ENCODE measurements at regions not wholly inside any gene's neighbourhood (a gene's known extent, or its start where the extent isn't known, plus 50 kb on each side); places are given as distances from the start of the nearest gene placed in this dataset.

DNA sequence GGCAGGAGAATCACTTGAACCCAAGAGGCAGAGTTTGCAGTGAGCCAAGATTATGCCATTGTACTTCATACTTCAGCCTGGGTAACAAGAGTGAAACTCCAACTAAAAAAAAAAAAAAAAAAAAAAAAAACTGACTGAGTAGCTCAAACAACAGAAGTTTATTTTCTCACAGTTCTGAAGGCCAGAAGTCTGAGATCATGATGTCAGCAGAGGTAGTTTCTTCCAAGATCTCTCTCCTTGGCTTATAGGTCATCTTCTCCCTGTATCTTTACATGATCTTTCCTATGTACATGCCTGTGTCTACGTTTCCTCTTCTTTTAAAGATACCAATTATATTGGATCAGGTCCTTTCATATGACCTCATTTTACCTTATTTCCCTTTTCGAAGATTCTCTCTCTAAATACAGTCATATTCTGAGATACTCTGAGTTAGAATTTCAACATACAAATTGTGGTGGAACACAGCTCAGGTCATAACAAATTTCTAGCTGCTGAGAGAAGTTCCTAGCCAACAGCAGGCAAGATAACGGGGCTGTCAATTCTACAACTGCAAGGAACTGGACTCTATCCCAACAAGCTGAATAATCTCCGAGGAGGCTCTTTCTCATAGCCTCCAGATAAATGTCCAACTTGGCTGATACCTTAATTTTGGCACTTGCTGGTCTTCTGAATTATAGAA, 187.7 kb upstream of the ADAMTS5 start:
- ChIA-PET POLR2A (no interaction called here), CTCF (no interaction called here)
- no peaks in the 10 kb centered on the region for H3K9me3 ChIP-seq
- no TSS peak for BruUV-seq (replicated peaks)
- H3K4me3 ChIP-seq (ENCODE audit: low read depth, low read length): no peak overlapping the region
- Mint-ChIP-seq H3K27me3 (ENCODE audit: insufficient read depth, unreplicated experiment) (peaks cover 15% of the 10 kb centered on the region), H3K27ac (ENCODE audit: unreplicated experiment) (no peak overlapping the region), H3K9me3 (ENCODE audit: unreplicated experiment) (no peaks in the 10 kb centered on the region), H3K4me3 (ENCODE audit: unreplicated experiment) (no peak overlapping the region), H3K4me1 (ENCODE audit: low read depth, unreplicated experiment) (no peaks in the 10 kb centered on the region), H3K36me3 (ENCODE audit: insufficient read depth, unreplicated experiment) (no peaks in the 10 kb centered on the region)
- no peak for DNase-seq
- no peaks in the 10 kb centered on the region for H3K36me3 ChIP-seq (ENCODE audit: control insufficient read depth, insufficient read depth, low read length)
- no peaks in the 10 kb centered on the region for H3K27me3 ChIP-seq (replicated peaks; ENCODE audit: control insufficient read depth, insufficient read depth, low read length)
- intact Hi-C loops (cut with micrococcal nuclease; ENCODE audit: unreplicated experiment): no loop called here
- TF ChIP-seq, protein P1, sequence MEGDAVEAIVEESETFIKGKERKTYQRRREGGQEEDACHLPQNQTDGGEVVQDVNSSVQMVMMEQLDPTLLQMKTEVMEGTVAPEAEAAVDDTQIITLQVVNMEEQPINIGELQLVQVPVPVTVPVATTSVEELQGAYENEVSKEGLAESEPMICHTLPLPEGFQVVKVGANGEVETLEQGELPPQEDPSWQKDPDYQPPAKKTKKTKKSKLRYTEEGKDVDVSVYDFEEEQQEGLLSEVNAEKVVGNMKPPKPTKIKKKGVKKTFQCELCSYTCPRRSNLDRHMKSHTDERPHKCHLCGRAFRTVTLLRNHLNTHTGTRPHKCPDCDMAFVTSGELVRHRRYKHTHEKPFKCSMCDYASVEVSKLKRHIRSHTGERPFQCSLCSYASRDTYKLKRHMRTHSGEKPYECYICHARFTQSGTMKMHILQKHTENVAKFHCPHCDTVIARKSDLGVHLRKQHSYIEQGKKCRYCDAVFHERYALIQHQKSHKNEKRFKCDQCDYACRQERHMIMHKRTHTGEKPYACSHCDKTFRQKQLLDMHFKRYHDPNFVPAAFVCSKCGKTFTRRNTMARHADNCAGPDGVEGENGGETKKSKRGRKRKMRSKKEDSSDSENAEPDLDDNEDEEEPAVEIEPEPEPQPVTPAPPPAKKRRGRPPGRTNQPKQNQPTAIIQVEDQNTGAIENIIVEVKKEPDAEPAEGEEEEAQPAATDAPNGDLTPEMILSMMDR (IDR thresholded peaks at IDR 0.05; ENCODE audit: insufficient read depth in 1 of 2, low read depth in 1 of 2, low read length in 1 of 2, severe bottlenecking in 1 of 2, unreplicated experiment in 1 of 2): no peak
- no peaks in the 10 kb centered on the region for H3K4me1 ChIP-seq

DNA sequence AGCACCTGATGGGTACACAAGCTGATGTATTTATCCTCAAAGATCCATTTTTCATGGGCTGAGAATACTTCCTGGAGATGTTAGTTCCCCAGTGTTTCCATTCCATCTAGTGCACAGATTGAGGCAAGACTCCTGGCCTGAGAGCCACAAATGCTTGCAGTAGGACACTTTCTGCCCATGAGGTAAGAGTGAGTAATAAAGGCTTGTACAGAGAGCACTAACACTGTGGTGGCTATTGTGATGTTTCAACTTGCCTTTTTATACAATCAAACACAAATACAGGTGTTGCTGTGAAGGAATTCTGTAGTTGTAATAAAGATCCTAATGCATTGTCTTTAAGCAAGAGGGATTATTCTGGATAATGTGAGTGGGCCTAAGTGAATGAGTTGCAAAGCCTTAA, 186.1 kb upstream of the ADAMTS5 start:
- H3K4me3 Mint-ChIP-seq (ENCODE audit: unreplicated experiment): no peak overlapping the region

DNA sequence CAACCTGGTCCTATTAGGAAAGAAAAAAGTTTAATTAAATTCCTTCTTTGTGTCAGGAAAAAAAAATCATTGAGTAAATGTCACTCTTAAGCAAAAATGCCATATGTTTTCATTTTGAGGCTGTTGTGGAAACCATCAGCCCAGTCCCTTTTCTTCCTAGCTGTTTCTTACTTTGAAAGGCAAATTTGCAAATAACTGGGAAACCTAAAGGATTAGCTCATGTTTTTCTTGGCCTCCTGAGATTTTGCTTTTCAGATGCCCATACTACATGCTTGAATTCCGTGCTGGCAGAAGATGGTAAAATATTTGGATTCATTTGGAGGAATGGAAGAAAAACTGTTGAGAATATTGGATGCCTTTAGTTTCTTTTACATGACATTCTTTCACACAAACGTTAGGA, 182.1 kb upstream of the ADAMTS5 start:
- ChIA-PET CTCF (no interaction called here), POLR2A (no interaction called here)
- Histone ChIP-seq H3K9me3 (no peaks in the 10 kb centered on the region), H3K4me1 (no peaks in the 10 kb centered on the region), H3K36me3 (ENCODE audit: control insufficient read depth, insufficient read depth, low read length) (no peaks in the 10 kb centered on the region), H3K27me3 (replicated peaks; ENCODE audit: control insufficient read depth, insufficient read depth, low read length) (no peaks in the 10 kb centered on the region), H3K4me3 (ENCODE audit: low read depth, low read length) (no peak overlapping the region)
- no TSS peak for BruUV-seq (replicated peaks)
- no peaks in the 10 kb centered on the region for H3K36me3 Mint-ChIP-seq (ENCODE audit: insufficient read depth, unreplicated experiment)
- no peaks in the 10 kb centered on the region for H3K4me1 Mint-ChIP-seq (ENCODE audit: low read depth, unreplicated experiment)
- intact Hi-C loops (cut with micrococcal nuclease; ENCODE audit: unreplicated experiment): no loop called here
- TF ChIP-seq, protein P1 (IDR thresholded peaks at IDR 0.05; ENCODE audit: insufficient read depth in 1 of 2, low read depth in 1 of 2, low read length in 1 of 2, severe bottlenecking in 1 of 2, unreplicated experiment in 1 of 2): no peak
- H3K27ac Mint-ChIP-seq (ENCODE audit: unreplicated experiment): no peak overlapping the region
- no peak overlapping the region for H3K4me3 Mint-ChIP-seq (ENCODE audit: unreplicated experiment)
- peaks cover 14% of the 10 kb centered on the region for H3K9me3 Mint-ChIP-seq (ENCODE audit: unreplicated experiment)
- peaks cover 15% of the 10 kb centered on the region for H3K27me3 Mint-ChIP-seq (ENCODE audit: insufficient read depth, unreplicated experiment)
- DNase-seq: no peak

More for the DNA sequence above, 186.1 kb upstream of the ADAMTS5 start:
- no peaks in the 10 kb centered on the region for H3K4me1 Mint-ChIP-seq (ENCODE audit: low read depth, unreplicated experiment)
- intact Hi-C loops (cut with micrococcal nuclease; ENCODE audit: unreplicated experiment): no loop called here
- no peaks in the 10 kb centered on the region for H3K36me3 Mint-ChIP-seq (ENCODE audit: insufficient read depth, unreplicated experiment)
- peaks cover 16% of the 10 kb centered on the region for H3K27me3 Mint-ChIP-seq (ENCODE audit: insufficient read depth, unreplicated experiment)
- Histone ChIP-seq H3K36me3 (ENCODE audit: control insufficient read depth, insufficient read depth, low read length) (no peaks in the 10 kb centered on the region), H3K4me1 (no peaks in the 10 kb centered on the region), H3K4me3 (ENCODE audit: low read depth, low read length) (no peak overlapping the region), H3K9me3 (no peaks in the 10 kb centered on the region), H3K27me3 (replicated peaks; ENCODE audit: control insufficient read depth, insufficient read depth, low read length) (no peaks in the 10 kb centered on the region)
- ChIA-PET CTCF (no interaction called here), POLR2A (no interaction called here)
- H3K27ac Mint-ChIP-seq (ENCODE audit: unreplicated experiment): no peak overlapping the region
- BruUV-seq (replicated peaks): no TSS peak
- DNase-seq: no peak
- H3K9me3 Mint-ChIP-seq (ENCODE audit: unreplicated experiment): peaks cover 9% of the 10 kb centered on the region
- TF ChIP-seq, protein P1 (IDR thresholded peaks at IDR 0.05; ENCODE audit: insufficient read depth in 1 of 2, low read depth in 1 of 2, low read length in 1 of 2, severe bottlenecking in 1 of 2, unreplicated experiment in 1 of 2): no peak

Data from Caco-2 (cell line).